GM21717 (cell line): ENCODE measurements at regions not wholly inside any gene's neighbourhood (a gene's known extent, or its start where the extent isn't known, plus 50 kb on each side); places are given as distances from the start of the nearest gene placed in this dataset.

ENCODE experiments used
- ATAC-seq: cut with Tn5 transposase; IDR thresholded peaks from one replicate; pipeline ENCODE4 v1.9.1; 2021; ENCODE audit warnings: mild to moderate bottlenecking, moderate library complexity; ENCODE audit not compliant: unreplicated experiment

DNA sequence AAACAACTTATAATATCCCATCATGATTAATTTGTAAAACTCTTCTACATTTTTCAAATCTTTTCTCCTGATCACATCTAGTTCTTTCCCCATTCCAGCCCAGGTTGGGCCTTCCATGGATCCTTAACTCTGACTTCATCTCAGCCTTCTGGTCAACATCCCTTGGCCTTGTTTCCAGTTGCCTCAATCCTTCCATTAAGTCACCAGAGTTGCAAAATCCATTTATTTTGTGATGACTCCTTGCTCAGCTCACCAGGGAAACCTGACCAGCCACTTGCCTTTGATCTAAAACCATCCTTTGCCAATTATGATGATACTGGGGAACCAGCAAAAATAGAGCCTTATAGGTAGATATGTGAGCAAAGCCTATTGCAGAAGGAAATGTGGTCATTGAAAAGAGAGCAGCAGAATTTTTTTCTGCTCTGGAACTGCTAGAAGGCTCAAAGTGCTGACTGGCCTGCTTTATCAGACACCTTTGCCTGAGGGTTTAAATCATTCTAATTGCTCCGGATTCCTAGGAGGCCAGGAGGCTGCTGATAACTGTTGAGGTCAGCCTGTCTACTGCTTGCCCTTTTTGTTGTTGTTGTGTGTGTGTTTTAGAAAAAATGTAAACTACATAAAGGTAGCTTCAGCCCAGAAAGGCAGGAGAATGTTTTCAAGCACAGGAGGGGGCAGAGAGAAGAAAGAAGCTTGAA, 512.2 kb upstream of the GRIA1 start:
- no peak for ATAC-seq

DNA sequence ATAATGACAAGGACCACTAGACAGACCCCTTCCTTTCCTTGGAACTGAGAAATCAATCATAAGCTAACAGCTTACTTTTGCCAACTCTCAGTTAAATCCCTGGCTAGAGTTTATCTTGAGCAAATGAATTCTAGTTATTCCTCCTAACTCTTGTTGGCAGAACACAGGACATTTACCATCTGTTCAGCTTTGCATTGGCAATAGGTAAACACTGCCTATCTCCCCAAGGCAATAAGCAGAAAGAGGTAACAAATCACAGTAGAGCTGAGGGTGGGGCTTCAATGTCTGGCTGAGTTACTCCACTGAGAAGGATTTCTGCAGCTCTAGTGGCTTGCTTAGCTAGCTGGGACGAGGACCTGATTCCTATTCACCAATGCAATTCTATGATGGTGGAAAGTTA, 503.3 kb upstream of the GRIA1 start:
- ATAC-seq, result no peak

DNA sequence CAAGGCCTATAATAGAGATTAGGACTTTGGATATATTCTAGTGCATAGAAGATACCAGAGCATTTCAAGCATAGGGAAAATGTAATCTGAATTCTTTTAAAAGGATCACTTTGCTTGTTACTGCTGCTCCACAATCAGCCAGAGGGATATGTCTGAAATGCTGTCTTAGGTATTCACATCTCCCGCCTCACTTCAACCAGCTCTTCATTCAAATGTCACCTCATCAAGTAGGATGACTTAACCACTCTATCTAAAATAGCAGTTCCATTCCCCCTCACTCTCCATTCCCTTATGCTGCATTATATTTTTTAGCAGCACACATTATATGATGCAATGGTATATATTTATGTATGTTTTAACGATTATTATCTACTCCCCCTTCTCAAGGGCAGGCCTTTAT, 500.3 kb upstream of the GRIA1 start:
- no peak for ATAC-seq

DNA sequence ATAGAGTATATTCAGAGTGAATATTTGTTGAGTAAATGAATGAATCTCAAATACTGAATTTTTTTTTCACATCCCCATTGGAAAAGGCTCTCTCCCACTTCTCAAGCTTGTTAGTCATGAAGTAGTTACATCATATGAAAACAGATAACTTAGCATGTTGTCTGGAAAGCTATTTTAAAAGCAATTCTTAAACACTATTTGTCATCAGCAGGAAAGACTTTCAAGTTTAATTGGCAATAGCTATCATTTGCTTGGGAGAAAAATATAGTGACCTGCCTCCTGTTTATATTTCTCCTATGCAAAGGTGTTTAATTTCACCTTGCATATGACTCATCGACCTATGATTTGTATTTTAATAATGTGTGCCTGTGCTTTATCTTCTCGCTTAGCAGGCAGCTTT, 499.8 kb upstream of the GRIA1 start:
- ATAC-seq, result no peak

DNA sequence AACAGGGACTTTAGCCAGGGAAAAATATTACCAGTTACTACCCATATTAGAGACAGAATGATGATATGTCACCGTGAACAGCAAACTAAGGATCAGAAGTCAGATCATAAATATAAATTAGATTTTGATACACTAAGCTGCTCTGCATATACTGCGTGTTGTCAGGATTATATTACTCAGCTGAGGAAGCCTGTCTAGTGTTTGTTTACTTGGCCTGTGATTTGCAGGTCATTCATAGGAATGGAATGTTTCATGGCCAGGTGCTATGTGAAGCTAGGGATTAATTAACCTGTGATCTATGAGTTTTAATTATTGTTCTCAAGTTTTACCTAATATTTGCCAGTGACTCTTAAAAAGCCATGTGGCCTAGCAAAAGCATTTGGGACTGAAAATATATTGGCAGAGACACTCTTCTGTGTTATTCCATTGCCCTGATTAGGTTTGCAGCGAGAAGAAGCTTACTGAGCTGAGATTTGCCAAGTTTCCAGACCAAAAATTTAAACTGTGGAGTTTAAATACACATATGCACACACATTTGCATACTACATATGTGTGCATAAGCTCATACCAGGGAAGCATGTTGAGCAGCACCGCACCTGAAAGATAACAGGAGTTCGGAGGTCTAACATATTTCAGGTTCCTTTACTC, 496.3 kb upstream of the GRIA1 start:
- no peak for ATAC-seq

DNA sequence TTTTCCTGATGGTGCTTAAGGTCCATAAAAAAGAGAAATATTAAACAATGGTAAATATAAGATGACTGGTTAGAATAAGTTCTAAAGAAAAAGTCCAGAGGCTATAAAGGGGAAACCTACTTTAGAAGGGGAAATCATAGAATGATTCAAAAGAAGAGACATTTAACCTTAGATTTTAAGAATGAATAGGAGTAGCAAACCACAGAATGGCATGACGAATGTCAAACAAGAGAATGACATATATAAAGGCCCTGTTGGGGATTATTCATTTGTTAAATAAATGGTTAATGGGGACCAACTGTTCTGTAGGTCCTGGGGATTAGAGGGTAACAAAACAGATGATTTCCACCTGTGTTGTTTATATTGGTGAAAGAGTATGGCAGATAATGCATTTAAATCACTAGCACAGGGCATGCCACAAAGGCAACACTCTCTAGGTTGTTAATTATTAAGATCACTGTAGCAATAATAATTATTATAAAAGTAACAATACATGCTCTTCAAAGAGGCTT, 495.2 kb upstream of the GRIA1 start:
- no peak for ATAC-seq

DNA sequence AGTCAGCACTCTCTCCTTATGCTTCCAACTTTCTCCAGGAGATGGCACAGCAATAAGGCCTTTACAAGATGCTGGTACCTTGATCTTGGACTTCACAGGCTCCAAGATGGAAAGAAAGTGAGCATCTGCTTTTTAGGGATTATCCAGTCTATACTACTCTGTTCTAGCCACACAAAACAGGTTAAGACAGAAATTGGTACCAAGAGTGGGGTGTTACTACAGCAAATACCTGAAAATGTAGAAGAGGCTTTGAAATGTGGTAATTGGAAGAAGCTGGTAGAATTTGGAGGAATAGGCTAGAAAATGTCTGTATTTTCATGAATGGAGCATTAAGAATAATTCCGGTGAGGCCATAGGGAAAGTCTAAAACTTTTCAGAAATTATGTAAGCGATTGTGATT, 484.8 kb upstream of the GRIA1 start:
- no peak for ATAC-seq

DNA sequence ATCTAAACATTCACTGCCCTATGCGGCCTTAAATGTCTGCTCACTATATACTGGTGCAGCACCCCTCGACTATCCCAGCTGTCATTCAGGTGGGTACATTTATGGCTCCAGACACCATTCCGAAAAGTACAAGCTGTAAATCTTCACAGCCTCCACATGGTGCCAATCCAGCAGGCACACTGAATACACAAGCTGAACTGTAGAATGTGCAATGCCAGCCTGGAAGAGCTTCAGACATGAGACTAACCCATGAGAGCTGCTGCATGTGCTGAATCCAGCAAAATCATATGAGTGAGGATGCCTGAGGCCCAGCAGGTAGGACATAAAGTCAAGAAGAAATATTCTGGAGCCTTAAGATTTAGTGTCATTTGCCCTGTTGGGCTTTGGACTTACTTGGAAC, 483.8 kb upstream of the GRIA1 start:
- ATAC-seq, result no peak

DNA sequence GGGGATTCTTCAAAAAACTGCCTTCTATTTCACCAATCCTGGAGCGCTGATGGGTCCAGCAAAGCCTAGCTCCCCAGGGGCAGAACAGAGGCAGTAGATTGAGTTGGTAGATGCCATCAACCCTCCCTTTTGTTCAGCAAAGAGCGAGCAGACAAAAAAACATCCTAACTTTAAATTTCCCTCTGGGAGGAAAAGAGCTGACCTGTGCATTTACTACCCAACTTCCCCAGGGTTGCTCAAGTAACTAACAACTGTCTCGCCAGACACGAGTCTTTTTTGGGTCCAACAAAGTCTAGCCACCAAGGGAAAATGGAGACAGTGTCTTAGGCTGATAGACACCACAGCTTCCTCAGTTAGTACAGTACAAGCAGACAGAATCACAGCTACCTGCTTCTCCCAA, 476.3 kb upstream of the GRIA1 start:
- no peak for ATAC-seq

DNA sequence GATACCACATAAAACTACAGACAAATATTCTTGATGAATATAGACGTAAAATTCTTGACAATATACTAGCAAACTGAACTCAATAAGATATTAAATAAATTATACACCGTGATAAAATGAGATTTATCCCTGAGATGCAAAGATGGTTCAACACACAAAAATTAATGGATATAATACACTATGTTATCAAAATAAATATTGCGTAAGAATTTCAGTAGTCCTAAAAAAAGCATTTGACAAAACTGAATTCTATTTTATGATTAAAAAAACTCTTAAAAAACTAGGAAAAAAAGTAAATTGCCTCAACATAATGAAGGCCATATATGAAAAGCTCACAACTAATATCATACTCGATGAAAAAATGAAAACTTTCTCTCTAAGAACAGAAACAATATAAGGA, 472.3 kb upstream of the GRIA1 start:
- ATAC-seq, result no peak

DNA sequence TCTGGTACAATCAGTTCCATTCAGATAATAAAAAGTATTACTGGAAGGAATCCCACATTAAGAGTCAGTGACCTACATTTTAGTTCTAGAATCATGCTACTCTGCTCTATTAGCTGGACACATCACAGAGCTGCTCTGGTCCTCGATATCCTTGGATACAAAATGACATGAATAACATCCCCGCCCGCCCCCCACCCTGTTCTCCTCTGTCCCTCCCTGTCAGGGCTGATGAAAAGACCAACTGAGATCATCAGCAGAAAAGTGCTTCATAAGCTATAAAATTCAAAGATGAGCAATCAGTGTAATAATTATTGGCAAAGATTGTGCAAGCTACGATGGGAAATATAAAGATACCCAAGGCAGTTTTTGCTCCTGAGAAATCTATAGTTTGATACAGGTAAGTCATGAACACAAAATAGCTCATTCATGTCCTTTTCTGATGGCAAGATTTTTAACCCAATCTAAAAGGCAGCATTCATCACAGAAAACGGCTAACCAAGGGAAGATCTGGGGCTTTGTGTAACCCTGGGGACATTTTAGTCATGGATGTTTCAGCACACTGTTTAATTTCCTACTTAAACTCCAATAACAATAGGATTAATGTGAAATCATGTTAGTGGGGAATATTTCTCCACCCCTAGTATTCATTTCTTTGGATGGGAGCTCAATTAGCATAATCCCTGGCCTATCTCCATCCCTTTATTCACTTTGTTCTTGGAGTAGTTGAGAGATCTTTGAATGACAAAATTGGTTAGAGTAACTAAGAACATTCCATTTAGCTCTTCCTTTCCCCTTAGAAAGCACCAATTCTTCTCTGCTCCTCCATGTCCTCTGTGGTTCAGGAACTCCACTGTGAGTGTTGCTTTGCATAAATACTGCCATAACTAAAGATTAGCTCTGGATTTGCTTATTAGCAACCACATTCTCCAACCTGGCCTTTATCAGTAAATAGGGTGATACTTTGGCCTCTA, 459.4 kb upstream of the GRIA1 start:
- no peak for ATAC-seq

DNA sequence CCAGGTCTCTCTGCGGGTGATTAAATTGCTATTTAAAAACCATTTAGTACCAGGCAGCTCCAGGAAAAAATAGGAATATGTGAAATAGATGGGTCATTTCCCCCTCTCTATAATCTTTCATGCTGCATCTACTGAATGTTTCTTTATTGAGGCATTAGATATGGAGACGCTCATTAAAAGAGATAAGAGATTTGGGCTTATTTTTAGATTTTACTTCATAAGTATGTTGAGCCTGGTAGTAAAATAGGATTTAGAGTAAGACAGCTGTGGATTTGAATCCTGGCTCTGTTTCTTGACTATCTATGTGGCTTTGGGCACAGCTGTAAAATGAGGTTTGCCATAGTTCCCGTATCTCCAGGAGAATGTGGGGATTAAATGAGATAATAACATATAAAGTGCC, 451.0 kb upstream of the GRIA1 start:
- no peak for ATAC-seq

DNA sequence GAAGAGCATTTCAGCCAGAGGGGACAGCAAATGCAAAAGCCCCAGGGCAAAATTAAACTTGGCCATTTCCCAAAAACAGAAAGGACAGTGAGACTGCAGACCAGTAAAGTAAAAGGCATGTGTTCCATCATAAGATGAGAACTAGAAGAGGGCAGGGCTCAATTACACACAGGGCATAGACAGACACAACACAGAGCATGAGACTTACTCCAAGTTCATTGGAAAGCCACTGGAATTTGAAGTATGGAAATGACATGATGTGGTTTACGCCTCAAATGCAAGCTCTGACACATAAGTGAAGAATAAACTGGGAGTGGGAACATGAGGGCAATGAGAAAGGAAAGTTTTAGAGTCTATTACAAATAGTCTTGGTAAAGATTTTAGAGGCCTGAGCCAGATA, 446.6 kb upstream of the GRIA1 start:
- no peak for ATAC-seq

DNA sequence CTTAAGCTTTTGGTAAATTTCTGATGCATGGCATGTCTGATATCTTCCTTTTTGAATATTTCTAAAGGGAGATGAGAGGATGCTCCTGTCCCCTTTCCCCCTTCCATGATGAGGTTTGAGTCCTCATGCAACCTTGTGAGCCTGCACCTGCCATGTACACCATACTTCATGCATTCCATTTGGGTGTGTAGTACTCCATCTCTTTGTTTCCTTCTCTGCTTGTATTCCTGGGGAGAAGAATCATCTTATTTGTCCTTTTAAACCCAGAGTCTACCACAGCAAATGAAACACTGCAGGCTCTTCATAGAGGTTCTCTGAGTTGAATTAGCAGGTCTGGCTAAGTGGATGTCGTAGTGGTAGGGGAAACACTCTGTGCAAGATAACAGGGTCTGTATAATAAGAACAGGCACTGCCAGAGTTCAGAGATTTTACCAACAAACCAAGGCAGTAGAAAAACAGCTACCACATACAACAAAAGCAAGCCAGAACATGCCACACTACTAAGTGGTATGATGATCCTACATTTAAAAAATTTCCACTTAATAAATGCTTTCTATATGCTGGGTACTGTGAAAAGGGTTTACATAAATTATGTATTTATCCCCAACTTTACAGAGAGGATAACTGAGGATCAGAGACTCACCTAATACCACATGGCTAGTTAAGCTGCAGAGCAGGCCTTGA, 439.8 kb upstream of the GRIA1 start:
- ATAC-seq, result no peak

DNA sequence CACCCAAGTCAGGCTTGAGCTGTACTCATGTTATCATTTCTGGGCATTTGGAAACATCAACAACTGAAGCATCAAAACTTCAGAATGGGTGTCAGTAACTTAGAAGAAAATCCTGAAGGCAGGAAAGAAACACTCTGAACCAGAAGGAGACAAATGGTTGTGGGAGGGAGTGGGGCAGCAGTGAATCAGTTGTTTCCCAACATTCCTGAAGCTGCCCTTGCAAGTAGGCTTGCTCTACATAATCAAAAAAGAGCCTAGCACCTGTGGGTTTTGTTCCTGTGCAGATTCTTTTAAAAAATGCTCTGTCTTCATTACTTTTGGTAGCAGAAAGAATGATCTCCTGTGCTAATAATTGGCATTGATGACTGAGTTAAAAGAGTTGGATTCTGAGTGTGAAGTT, 424.2 kb upstream of the GRIA1 start:
- no peak for ATAC-seq

DNA sequence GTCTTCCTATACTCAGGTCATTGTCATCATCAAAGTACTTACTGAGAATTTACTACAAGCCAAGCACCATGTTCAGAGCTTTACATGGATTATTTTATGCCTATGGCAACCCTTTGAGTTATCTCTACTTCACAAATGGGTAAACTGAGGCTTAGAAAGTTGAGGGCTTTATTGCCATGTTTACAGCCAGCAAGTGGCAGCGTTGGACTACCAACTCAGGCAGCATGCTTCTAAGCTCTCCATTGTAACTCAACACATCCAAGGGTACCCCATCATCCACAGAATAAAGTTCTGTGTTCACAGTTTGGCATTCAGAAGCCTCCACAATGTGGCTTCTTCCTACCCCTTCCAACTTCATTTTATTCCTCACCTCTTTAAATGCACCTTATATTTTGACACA, 422.6 kb upstream of the GRIA1 start:
- no peak for ATAC-seq

DNA sequence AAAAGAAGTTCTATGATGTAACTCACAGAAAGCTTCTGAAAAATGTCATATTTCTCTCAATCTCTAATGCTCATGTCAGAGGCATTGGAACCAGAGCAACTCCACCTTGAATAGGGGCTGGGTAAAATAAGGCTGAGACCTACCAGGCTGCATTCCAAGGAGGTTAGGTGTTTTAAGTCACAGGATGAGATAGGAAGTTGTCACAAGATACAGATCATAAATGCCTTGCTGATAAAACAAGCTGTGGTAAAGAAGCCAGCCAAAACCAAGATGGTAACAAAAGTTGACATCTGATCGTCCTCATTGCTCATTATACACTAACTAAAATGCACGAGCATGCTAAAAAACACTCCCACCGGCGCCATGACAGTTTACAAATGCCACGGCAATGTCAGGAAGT, 411.1 kb upstream of the GRIA1 start:
- ATAC-seq, result no peak

DNA sequence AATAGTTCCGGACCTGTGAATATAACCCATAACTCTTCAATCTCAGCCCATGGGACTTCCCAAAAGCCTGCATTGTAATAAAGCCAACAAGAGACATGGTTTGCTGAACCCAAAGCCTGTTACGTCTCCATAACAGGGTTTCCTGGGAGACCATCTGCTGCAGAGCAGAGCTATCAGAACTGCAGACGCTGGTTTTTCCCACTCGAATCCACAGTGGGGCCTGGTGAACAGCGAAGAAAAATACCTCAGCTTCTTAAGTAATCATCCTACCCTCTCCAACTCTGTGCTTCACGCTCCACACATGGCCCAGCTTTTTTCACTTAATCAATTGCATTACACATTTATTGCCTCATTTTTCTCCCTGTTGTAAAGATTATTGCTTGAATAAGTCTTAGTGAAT, 409.5 kb upstream of the GRIA1 start:
- ATAC-seq, result no peak

DNA sequence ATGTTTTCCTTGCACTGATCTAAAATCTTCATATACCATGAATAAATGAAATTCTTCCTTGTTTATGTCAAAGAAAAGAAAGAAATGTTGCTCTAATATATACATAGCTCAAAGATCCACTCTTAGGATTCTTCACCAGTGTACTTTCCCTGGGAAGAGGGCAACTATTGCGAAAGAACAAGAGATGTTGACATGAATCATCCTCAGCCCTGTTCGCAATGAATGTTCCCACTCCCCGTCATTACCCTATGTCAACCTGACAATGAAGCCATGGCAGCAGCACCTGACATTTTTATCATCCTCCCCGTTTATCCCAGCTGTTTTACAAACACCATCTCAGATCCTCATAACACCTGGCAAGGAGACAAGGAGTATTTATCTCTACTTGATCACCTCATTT, 409.1 kb upstream of the GRIA1 start:
- ATAC-seq, result no peak

DNA sequence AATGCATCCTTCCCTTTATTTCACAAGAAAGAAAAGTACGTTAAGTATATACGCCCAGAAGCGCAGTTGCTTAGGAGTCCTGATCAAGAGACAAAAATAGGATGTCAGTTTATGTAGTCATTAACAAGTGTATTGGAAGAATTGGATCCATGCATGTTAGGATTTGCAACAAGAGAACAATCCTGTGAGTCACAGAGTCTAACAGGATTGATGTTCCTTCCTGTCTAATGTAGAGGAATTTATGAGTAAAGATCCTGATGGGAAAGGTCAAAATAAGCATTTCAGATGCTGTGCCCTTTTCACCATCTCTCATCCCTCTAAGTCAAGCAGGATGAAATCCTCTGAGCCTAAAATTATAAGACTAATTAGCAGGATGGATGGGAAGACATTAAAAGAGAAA, 406.0 kb upstream of the GRIA1 start:
- no peak for ATAC-seq

DNA sequence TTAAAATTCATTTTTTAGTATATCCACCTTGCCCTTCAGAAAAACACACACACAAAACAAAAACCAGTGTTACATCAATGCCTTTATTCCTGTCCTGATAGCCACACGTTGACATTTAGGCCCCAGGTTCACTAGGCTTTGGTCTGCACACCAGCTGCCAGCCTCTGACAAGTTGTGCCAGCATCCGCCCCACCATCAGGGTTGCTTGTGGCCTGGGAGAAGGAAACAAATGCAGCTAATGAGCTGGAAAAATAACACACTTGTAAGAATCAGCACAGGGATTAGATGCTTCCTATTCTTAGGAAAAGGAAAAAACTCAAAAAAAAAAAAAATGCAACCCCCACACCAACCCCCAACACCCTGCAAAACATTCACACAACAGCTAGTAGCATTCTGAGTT, 404.0 kb upstream of the GRIA1 start:
- ATAC-seq, result no peak
